Activated gamma-delta T cell treated with Interleukin-2 at 50 U/mL for 16 hours (primary cell): ENCODE measurements at regions not wholly inside any gene's neighbourhood (a gene's known extent, or its start where the extent isn't known, plus 50 kb on each side); places are given as distances from the start of the nearest gene placed in this dataset.
"Not testable (repeated sequence)": the region's sequence is repeated elsewhere in the genome, so short reads cannot be mapped to it uniquely, and the experiment has no call there.

Experiments used
- DNase-seq: peaks from one replicate; pipeline ENCODE4 v3.0.0-alpha.2; 2020

GRCh38 chr13:74264333-74264732, 130.1 kb upstream of the KLF12 start:
- DNase-seq, result no peak

GRCh38 chr13:74260420-74260819, 126.2 kb upstream of the KLF12 start:
- not testable (repeated sequence) for DNase-seq

GRCh38 chr13:74259641-74260040, 125.4 kb upstream of the KLF12 start:
- no peak for DNase-seq

GRCh38 chr13:74258961-74259360, 124.8 kb upstream of the KLF12 start:
- no peak for DNase-seq

- DNase-seq, result no peak
These were observed 122.8 kb upstream of the KLF12 start for GRCh38 chr13:74256969-74257368.

GRCh38 chr13:74253161-74253560, 119.0 kb upstream of the KLF12 start:
- DNase-seq, result no peak

GRCh38 chr13:74251778-74252519, 117.7 kb upstream of the KLF12 start:
- peak; percentile 10 for DNase-seq

GRCh38 chr13:74250738-74251190, 116.6 kb upstream of the KLF12 start:
- no peak for DNase-seq

GRCh38 chr13:74248477-74248876, 114.3 kb upstream of the KLF12 start:
- no peak for DNase-seq

- DNase-seq, result no peak
These were observed 112.3 kb upstream of the KLF12 start for GRCh38 chr13:74246487-74246886.

- DNase-seq, result no peak
These were observed 109.7 kb upstream of the KLF12 start for GRCh38 chr13:74243637-74244526.

- not testable (repeated sequence) for DNase-seq
These were observed 107.1 kb upstream of the KLF12 start for GRCh38 chr13:74241343-74241742.

GRCh38 chr13:74230984-74231501, 96.8 kb upstream of the KLF12 start:
- no peak for DNase-seq

GRCh38 chr13:74229242-74229641, 95.0 kb upstream of the KLF12 start:
- DNase-seq, result no peak

- DNase-seq, result no peak
These were observed 93.4 kb upstream of the KLF12 start for GRCh38 chr13:74227476-74228158.

- no peak for DNase-seq
These were observed 92.7 kb upstream of the KLF12 start for GRCh38 chr13:74226791-74227475.

- no peak for DNase-seq
These were observed 87.5 kb upstream of the KLF12 start for GRCh38 chr13:74221752-74222151.

- DNase-seq, result no peak
These were observed 85.4 kb upstream of the KLF12 start for GRCh38 chr13:74219566-74219965.

- no peak for DNase-seq
These were observed 84.1 kb upstream of the KLF12 start for GRCh38 chr13:74218291-74218690.

- DNase-seq, result no peak
These were observed 83.6 kb upstream of the KLF12 start for GRCh38 chr13:74217811-74218210.

- DNase-seq, result no peak
These were observed 81.2 kb upstream of the KLF12 start for GRCh38 chr13:74215420-74215819.

- DNase-seq, result no peak
These were observed 80.1 kb upstream of the KLF12 start for GRCh38 chr13:74214321-74214720.
